ENCODE measurements at regions not wholly inside any gene's neighbourhood (a gene's known extent, or its start where the extent isn't known, plus 50 kb on each side); places are given as distances from the start of the nearest gene placed in this dataset.
"Not testable (repeated sequence)": the region's sequence is repeated elsewhere in the genome, so short reads cannot be mapped to it uniquely, and the experiment has no call there.

DNA sequence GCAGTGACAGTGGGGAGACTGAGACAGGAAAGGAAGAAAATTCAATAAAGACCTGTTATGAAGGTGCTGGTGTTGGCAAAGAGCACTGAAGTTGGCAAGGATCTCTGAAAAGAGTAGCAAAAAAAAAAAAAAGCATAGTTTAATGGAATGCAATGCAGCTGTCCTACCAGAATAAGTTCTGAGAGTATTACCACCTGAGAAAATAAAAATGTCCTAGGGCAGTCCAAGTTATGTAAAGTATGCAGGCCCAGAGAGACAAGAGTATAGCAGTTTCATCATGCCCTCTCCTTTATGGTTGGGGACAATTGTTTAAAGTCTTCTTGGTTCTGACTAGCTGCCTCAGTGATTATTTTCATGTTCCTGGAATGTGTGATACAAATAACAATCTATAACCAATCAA lies 1092.8 kb downstream of the SORCS3 start:
- no peaks in the 10 kb centered on the region for H3F3A ChIP-seq (ENCODE audit: insufficient read depth)
- H3K4me3 ChIP-seq (ENCODE audit: insufficient read depth, low read length, poor library complexity, severe bottlenecking) = no peak overlapping the region
- TF ChIP-seq EZH2phosphoT487 (conservative IDR thresholded peaks at IDR 0.05; ENCODE audit: low read length) = no peak
- TF ChIP-seq, protein P1, sequence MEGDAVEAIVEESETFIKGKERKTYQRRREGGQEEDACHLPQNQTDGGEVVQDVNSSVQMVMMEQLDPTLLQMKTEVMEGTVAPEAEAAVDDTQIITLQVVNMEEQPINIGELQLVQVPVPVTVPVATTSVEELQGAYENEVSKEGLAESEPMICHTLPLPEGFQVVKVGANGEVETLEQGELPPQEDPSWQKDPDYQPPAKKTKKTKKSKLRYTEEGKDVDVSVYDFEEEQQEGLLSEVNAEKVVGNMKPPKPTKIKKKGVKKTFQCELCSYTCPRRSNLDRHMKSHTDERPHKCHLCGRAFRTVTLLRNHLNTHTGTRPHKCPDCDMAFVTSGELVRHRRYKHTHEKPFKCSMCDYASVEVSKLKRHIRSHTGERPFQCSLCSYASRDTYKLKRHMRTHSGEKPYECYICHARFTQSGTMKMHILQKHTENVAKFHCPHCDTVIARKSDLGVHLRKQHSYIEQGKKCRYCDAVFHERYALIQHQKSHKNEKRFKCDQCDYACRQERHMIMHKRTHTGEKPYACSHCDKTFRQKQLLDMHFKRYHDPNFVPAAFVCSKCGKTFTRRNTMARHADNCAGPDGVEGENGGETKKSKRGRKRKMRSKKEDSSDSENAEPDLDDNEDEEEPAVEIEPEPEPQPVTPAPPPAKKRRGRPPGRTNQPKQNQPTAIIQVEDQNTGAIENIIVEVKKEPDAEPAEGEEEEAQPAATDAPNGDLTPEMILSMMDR (IDR thresholded peaks at IDR 0.05; ENCODE audit: insufficient read depth, low read length, poor library complexity, severe bottlenecking) = no peak
- H3K4me2 ChIP-seq (ENCODE audit: low read depth, low read length, poor library complexity, severe bottlenecking) = no peak overlapping the region
- H3K27ac ChIP-seq (ENCODE audit: low read depth, low read length) = no peak overlapping the region
- no peaks in the 10 kb centered on the region for H3K27me3 ChIP-seq (ENCODE audit: low read length)
- H3K9ac ChIP-seq (ENCODE audit: low read length) = no peak overlapping the region
- no peaks in the 10 kb centered on the region for H3K36me3 ChIP-seq (ENCODE audit: low read length)
- no peaks in the 10 kb centered on the region for H3K79me2 ChIP-seq (ENCODE audit: insufficient read depth, low read length)
- no peak overlapping the region for H2AFZ ChIP-seq (ENCODE audit: low read depth, low read length, severe bottlenecking)
- H3K9me2 ChIP-seq (replicated peaks; ENCODE audit: insufficient read depth, low read length) = no peaks in the 10 kb centered on the region
- H4K20me1 ChIP-seq (ENCODE audit: low read depth, low read length) = no peaks in the 10 kb centered on the region
- no peaks in the 10 kb centered on the region for H3K9me3 ChIP-seq (ENCODE audit: insufficient read depth, low read length)

DNA sequence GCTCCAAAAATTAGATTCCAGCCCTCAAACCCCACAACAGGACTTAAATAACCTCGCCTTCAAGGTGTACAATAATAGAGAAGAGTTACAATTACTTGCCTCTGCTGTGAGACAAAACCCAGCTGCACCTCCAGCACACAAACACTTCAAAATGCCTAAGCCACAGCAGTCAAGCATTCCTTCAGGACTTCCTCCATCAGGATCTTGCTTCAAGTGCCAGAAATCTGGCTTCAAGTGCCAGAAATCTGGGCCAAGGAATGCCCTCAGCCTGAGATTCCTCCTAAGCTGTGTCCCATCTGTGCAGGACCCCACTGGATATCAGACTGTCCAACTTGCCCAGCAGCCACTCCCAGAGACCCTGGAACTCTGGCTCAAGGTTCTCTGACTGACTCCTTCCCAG lies 1088.3 kb downstream of the SORCS3 start:
- Histone ChIP-seq H2AFZ (ENCODE audit: low read depth, low read length, severe bottlenecking) (no peak overlapping the region), H3K4me2 (ENCODE audit: low read depth, low read length, poor library complexity, severe bottlenecking) (no peak overlapping the region), H3K9me2 (replicated peaks; ENCODE audit: insufficient read depth, low read length) (no peaks in the 10 kb centered on the region), H3K27ac (ENCODE audit: low read depth, low read length) (no peak overlapping the region), H3K27me3 (ENCODE audit: low read length) (no peaks in the 10 kb centered on the region), H3K36me3 (ENCODE audit: low read length) (no peaks in the 10 kb centered on the region), H3F3A (ENCODE audit: insufficient read depth) (no peaks in the 10 kb centered on the region), H3K9ac (ENCODE audit: low read length) (no peak overlapping the region), H3K79me2 (ENCODE audit: insufficient read depth, low read length) (no peaks in the 10 kb centered on the region), H3K9me3 (ENCODE audit: insufficient read depth, low read length) (no peaks in the 10 kb centered on the region), H3K4me3 (ENCODE audit: insufficient read depth, low read length, poor library complexity, severe bottlenecking) (no peak overlapping the region), H4K20me1 (ENCODE audit: low read depth, low read length) (no peaks in the 10 kb centered on the region)
- TF ChIP-seq, protein P1 (IDR thresholded peaks at IDR 0.05; ENCODE audit: insufficient read depth, low read length, poor library complexity, severe bottlenecking) = no peak
- no peak for TF ChIP-seq EZH2phosphoT487 (conservative IDR thresholded peaks at IDR 0.05; ENCODE audit: low read length)

DNA sequence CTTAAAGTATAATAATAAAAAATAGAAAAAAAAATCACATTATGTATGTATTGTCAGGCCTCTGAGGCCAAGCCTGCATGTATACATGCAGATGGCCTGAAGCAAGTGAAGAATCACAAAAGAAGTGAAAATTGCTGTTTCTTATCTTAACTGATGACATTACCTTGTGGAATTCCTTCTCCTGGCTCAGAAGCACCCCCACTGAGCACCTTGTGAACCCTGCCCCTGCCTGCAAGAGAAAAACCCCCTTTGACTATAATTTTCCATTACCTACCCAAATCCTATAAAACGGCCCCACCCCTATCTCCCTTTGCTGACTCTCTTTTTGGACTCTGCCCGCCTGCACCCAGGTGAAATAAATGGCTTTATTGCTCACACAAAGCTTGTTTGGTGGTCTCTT lies 1086.5 kb downstream of the SORCS3 start:
- H3K9ac ChIP-seq (ENCODE audit: low read length); H3F3A ChIP-seq (ENCODE audit: insufficient read depth); H3K4me3 ChIP-seq (ENCODE audit: insufficient read depth, low read length, poor library complexity, severe bottlenecking); H3K27ac ChIP-seq (ENCODE audit: low read depth, low read length); H3K9me2 ChIP-seq (replicated peaks; ENCODE audit: insufficient read depth, low read length); H3K9me3 ChIP-seq (ENCODE audit: insufficient read depth, low read length); H2AFZ ChIP-seq (ENCODE audit: low read depth, low read length, severe bottlenecking); H3K27me3 ChIP-seq (ENCODE audit: low read length); H4K20me1 ChIP-seq (ENCODE audit: low read depth, low read length); H3K36me3 ChIP-seq (ENCODE audit: low read length); H3K4me2 ChIP-seq (ENCODE audit: low read depth, low read length, poor library complexity, severe bottlenecking); H3K79me2 ChIP-seq (ENCODE audit: insufficient read depth, low read length): not testable (repeated sequence)

DNA sequence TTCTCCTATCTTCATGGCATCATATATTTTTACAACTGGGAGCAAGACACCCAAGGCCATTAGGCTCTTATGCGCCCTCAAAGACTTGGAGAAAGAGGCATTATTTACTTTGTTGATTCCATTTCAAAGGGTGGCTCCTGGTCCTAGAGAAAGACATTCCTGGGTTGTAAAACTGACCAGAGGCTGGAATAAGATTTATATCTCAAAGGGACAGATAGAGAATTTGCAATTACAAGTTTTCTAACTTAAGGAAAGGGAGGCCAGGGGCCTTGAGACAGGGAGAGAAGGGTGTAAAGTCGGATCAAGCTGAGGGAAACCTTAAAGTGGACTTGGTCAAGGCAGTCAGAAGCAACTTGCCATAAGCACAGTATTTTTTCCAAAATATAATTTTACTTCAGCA lies 1086.0 kb downstream of the SORCS3 start:
- Histone ChIP-seq H3K27ac (ENCODE audit: low read depth, low read length) (no peak overlapping the region), H4K20me1 (ENCODE audit: low read depth, low read length) (no peaks in the 10 kb centered on the region)

More for the DNA sequence above, 1086.0 kb downstream of the SORCS3 start:
- Histone ChIP-seq H3K9ac (ENCODE audit: low read length) (no peak overlapping the region), H3K79me2 (ENCODE audit: insufficient read depth, low read length) (no peaks in the 10 kb centered on the region), H3K4me3 (ENCODE audit: insufficient read depth, low read length, poor library complexity, severe bottlenecking) (no peak overlapping the region), H3K9me3 (ENCODE audit: insufficient read depth, low read length) (no peaks in the 10 kb centered on the region), H3F3A (ENCODE audit: insufficient read depth) (no peaks in the 10 kb centered on the region), H3K4me2 (ENCODE audit: low read depth, low read length, poor library complexity, severe bottlenecking) (no peak overlapping the region), H3K9me2 (replicated peaks; ENCODE audit: insufficient read depth, low read length) (no peaks in the 10 kb centered on the region), H2AFZ (ENCODE audit: low read depth, low read length, severe bottlenecking) (no peak overlapping the region), H3K27me3 (ENCODE audit: low read length) (no peaks in the 10 kb centered on the region), H3K36me3 (ENCODE audit: low read length) (no peaks in the 10 kb centered on the region)
- no peak for TF ChIP-seq EZH2phosphoT487 (conservative IDR thresholded peaks at IDR 0.05; ENCODE audit: low read length)
